Astrocyte (in vitro differentiated cells and primary cell): ENCODE measurements at regions not wholly inside any gene's neighbourhood (a gene's known extent, or its start where the extent isn't known, plus 50 kb on each side); places are given as distances from the start of the nearest gene placed in this dataset.

ENCODE experiments used
- EZH2 ChIP-seq: IDR thresholded peaks from 2 replicates; pipeline ENCODE4 v1.6.1; 2012; ENCODE audit warnings: mild to moderate bottlenecking, low read length, inconsistent platforms; ENCODE audit not compliant: insufficient read depth
- TF ChIP-seq, protein P1 (sequence below): IDR thresholded peaks from 2 replicates; pipeline ENCODE4 v1.5.1; 2011; ENCODE audit warnings: low read depth, mild to moderate bottlenecking, inconsistent platforms, low read length, moderate library complexity; ENCODE audit not compliant: insufficient read depth

DNA sequence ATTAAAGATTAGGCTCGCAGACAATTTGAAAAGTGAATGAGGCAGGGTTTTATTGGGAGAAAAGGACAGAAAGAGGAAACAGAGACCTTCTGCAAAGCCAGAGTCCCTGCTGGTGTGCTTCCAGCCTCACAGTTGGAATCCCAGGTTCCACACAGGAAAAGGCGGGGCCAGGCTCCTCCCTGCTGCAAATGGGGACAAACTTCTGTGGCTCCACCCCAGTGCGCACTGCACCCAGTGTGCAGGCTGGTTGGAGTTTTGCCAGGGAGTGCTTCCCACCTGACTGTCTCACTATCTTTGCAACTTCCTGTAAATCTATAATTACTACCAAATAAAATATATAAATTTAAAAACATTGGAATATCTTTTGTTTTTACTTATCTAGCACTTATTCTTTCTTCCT lies 386.0 kb upstream of the GRIN3A start:
- TF ChIP-seq EZH2: no peak
- TF ChIP-seq, protein P1, sequence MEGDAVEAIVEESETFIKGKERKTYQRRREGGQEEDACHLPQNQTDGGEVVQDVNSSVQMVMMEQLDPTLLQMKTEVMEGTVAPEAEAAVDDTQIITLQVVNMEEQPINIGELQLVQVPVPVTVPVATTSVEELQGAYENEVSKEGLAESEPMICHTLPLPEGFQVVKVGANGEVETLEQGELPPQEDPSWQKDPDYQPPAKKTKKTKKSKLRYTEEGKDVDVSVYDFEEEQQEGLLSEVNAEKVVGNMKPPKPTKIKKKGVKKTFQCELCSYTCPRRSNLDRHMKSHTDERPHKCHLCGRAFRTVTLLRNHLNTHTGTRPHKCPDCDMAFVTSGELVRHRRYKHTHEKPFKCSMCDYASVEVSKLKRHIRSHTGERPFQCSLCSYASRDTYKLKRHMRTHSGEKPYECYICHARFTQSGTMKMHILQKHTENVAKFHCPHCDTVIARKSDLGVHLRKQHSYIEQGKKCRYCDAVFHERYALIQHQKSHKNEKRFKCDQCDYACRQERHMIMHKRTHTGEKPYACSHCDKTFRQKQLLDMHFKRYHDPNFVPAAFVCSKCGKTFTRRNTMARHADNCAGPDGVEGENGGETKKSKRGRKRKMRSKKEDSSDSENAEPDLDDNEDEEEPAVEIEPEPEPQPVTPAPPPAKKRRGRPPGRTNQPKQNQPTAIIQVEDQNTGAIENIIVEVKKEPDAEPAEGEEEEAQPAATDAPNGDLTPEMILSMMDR: no peak
